Activated CD8-positive, alpha-beta T cell treated with anti-CD3 and anti-CD28 coated beads, Interleukin-2, amount 10 ng/mL, durations not matched to agents 7 days and 5 days (primary cell): ENCODE measurements at regions not wholly inside any gene's neighbourhood (a gene's known extent, or its start where the extent isn't known, plus 50 kb on each side); places are given as distances from the start of the nearest gene placed in this dataset.

Source experiments
- ATAC-seq: fragments of 150-1000 bp; cut with Tn5 transposase; one replicate; pipeline ENCODE4 v1.10.0; 2021; ENCODE audit warnings: moderate library complexity
- CTCF ChIA-PET: fragments of 350-600 bp; sonication (Branson Sonifier 250); formaldehyde crosslinking; loops from one replicate; lab custom pipeline; 2021; ENCODE audit warnings: antibody characterized with exemption; lab: Charles Lee
- POLR2A ChIA-PET: fragments of 350-600 bp; sonication (Branson Sonifier 250); formaldehyde crosslinking; loops from one replicate; lab custom pipeline; 2021; ENCODE audit warnings: antibody characterized with exemption; lab: Charles Lee
- DNase-seq: peaks from one replicate; pipeline ENCODE4 v3.0.0-alpha.2; 2020
- H3K27ac Mint-ChIP-seq: one replicate; pipeline ENCODE4 v1.8.0; 2021; ENCODE audit warnings: mild to moderate bottlenecking, mixed read lengths
- H3K27me3 Mint-ChIP-seq: one replicate; pipeline ENCODE4 v1.8.0; 2021; ENCODE audit warnings: low read depth, mixed read lengths
- H3K36me3 Mint-ChIP-seq: one replicate; pipeline ENCODE4 v1.8.0; 2021; ENCODE audit warnings: low read depth, mixed read lengths
- H3K4me1 Mint-ChIP-seq: one replicate; pipeline ENCODE4 v1.8.0; 2021; ENCODE audit warnings: low read depth, mixed read lengths
- H3K4me3 Mint-ChIP-seq: one replicate; pipeline ENCODE4 v1.8.0; 2021; ENCODE audit warnings: mild to moderate bottlenecking, mixed read lengths
- H3K9me3 Mint-ChIP-seq: one replicate; pipeline ENCODE4 v1.8.0; 2022; ENCODE audit warnings: mixed read lengths; ENCODE audit not compliant: insufficient read depth

GRCh38 chr22:49310354-49310753, 517.3 kb downstream of the BRD1 start:
- CTCF ChIA-PET = no interaction called here
- H3K4me1 Mint-ChIP-seq = no peaks in the 10 kb centered on the region
- ATAC-seq (no peak), DNase-seq (no peak)
- no peaks in the 10 kb centered on the region for H3K36me3 Mint-ChIP-seq
- POLR2A ChIA-PET = no interaction called here
- H3K4me3 Mint-ChIP-seq = no peak overlapping the region
- H3K27ac Mint-ChIP-seq = no peak overlapping the region
- no peaks in the 10 kb centered on the region for H3K9me3 Mint-ChIP-seq
- H3K27me3 Mint-ChIP-seq = peaks cover 12% of the 10 kb centered on the region

GRCh38 chr22:49308300-49308699, 519.4 kb downstream of the BRD1 start:
- CTCF ChIA-PET = no interaction called here
- H3K9me3 Mint-ChIP-seq = no peaks in the 10 kb centered on the region
- H3K27me3 Mint-ChIP-seq = peaks cover 9% of the 10 kb centered on the region
- no peaks in the 10 kb centered on the region for H3K4me1 Mint-ChIP-seq
- H3K36me3 Mint-ChIP-seq = no peaks in the 10 kb centered on the region
- no peak overlapping the region for H3K4me3 Mint-ChIP-seq
- DNase-seq (no peak), ATAC-seq (no peak)
- POLR2A ChIA-PET = no interaction called here
- no peak overlapping the region for H3K27ac Mint-ChIP-seq

GRCh38 chr22:49307870-49308269, 519.8 kb downstream of the BRD1 start:
- ATAC-seq = no peak
- Mint-ChIP-seq H3K36me3 (no peaks in the 10 kb centered on the region), H3K9me3 (no peaks in the 10 kb centered on the region), H3K4me3 (no peak overlapping the region), H3K4me1 (no peaks in the 10 kb centered on the region), H3K27me3 (peaks cover 5% of the 10 kb centered on the region), H3K27ac (no peak overlapping the region)
- ChIA-PET POLR2A (no interaction called here), CTCF (no interaction called here)
- no peak for DNase-seq

GRCh38 chr22:49307481-49307830, 520.2 kb downstream of the BRD1 start:
- no peaks in the 10 kb centered on the region for H3K4me1 Mint-ChIP-seq
- CTCF ChIA-PET = no interaction called here
- no peak overlapping the region for H3K4me3 Mint-ChIP-seq
- no peaks in the 10 kb centered on the region for H3K9me3 Mint-ChIP-seq
- POLR2A ChIA-PET = no interaction called here
- H3K36me3 Mint-ChIP-seq = no peaks in the 10 kb centered on the region
- ATAC-seq (no peak), DNase-seq (no peak)
- peaks cover 5% of the 10 kb centered on the region for H3K27me3 Mint-ChIP-seq
- no peak overlapping the region for H3K27ac Mint-ChIP-seq

- no peaks in the 10 kb centered on the region for H3K9me3 Mint-ChIP-seq
- no peak for ATAC-seq
- H3K27ac Mint-ChIP-seq = no peak overlapping the region
- CTCF ChIA-PET = no interaction called here
- H3K36me3 Mint-ChIP-seq = no peaks in the 10 kb centered on the region
- POLR2A ChIA-PET = no interaction called here
- H3K4me1 Mint-ChIP-seq = no peaks in the 10 kb centered on the region
- peaks cover 2% of the 10 kb centered on the region for H3K27me3 Mint-ChIP-seq
- DNase-seq = no peak
- no peak overlapping the region for H3K4me3 Mint-ChIP-seq
These were observed 520.8 kb downstream of the BRD1 start for GRCh38 chr22:49306632-49307480.

GRCh38 chr22:49305966-49306631, 521.6 kb downstream of the BRD1 start:
- Mint-ChIP-seq H3K4me3 (no peak overlapping the region), H3K27me3 (peaks cover 2% of the 10 kb centered on the region), H3K9me3 (no peaks in the 10 kb centered on the region), H3K36me3 (no peaks in the 10 kb centered on the region), H3K4me1 (no peaks in the 10 kb centered on the region), H3K27ac (no peak overlapping the region)
- CTCF ChIA-PET = interaction anchor here (0.8 to 1.5 kb wide), 2 partner anchors 26 to 260 kb away, joined by 3 to 14 read pairs; no protein-coding TSS in a partner anchor
- ATAC-seq (no peak), DNase-seq (no peak)
- POLR2A ChIA-PET = no interaction called here

GRCh38 chr22:49305214-49305965, 522.3 kb downstream of the BRD1 start:
- H3K4me1 Mint-ChIP-seq = no peaks in the 10 kb centered on the region
- peak; percentile 80 for ATAC-seq
- peak; percentile 64 for DNase-seq
- peaks cover 2% of the 10 kb centered on the region for H3K27me3 Mint-ChIP-seq
- H3K4me3 Mint-ChIP-seq = no peak overlapping the region
- no peaks in the 10 kb centered on the region for H3K9me3 Mint-ChIP-seq
- POLR2A ChIA-PET = no interaction called here
- no peak overlapping the region for H3K27ac Mint-ChIP-seq
- CTCF ChIA-PET = interaction anchor here (0.8 to 1.5 kb wide), 5 partner anchors 10 to 259 kb away, joined by 3 to 14 read pairs (median 3); no protein-coding TSS in a partner anchor
- no peaks in the 10 kb centered on the region for H3K36me3 Mint-ChIP-seq

- DNase-seq (peak; percentile 16), ATAC-seq (no peak)
- H3K27ac Mint-ChIP-seq = no peak overlapping the region
- no peak overlapping the region for H3K4me3 Mint-ChIP-seq
- no peaks in the 10 kb centered on the region for H3K4me1 Mint-ChIP-seq
- H3K9me3 Mint-ChIP-seq = no peaks in the 10 kb centered on the region
- no peaks in the 10 kb centered on the region for H3K27me3 Mint-ChIP-seq
- H3K36me3 Mint-ChIP-seq = no peaks in the 10 kb centered on the region
- ChIA-PET POLR2A (no interaction called here), CTCF (interaction anchor here (0.8 to 1.0 kb wide), 2 partner anchors 16 to 18 kb away, joined by 3 read pairs; no protein-coding TSS in a partner anchor)
These were observed 523.8 kb downstream of the BRD1 start for GRCh38 chr22:49303781-49304461.

- no peaks in the 10 kb centered on the region for H3K4me1 Mint-ChIP-seq
- CTCF ChIA-PET = no interaction called here
- ATAC-seq = no peak
- H3K27ac Mint-ChIP-seq = no peak overlapping the region
- DNase-seq = peak; percentile 3
- POLR2A ChIA-PET = no interaction called here
- H3K9me3 Mint-ChIP-seq = no peaks in the 10 kb centered on the region
- H3K4me3 Mint-ChIP-seq = no peak overlapping the region
- no peaks in the 10 kb centered on the region for H3K36me3 Mint-ChIP-seq
- H3K27me3 Mint-ChIP-seq = no peaks in the 10 kb centered on the region
These were observed 524.5 kb downstream of the BRD1 start for GRCh38 chr22:49303061-49303735.

GRCh38 chr22:49302530-49302929, 525.1 kb downstream of the BRD1 start:
- ChIA-PET CTCF (no interaction called here), POLR2A (no interaction called here)
- ATAC-seq = no peak
- H3K9me3 Mint-ChIP-seq = no peaks in the 10 kb centered on the region
- H3K4me3 Mint-ChIP-seq = no peak overlapping the region
- no peaks in the 10 kb centered on the region for H3K4me1 Mint-ChIP-seq
- no peaks in the 10 kb centered on the region for H3K27me3 Mint-ChIP-seq
- no peaks in the 10 kb centered on the region for H3K36me3 Mint-ChIP-seq
- no peak overlapping the region for H3K27ac Mint-ChIP-seq
- DNase-seq = peak; percentile 14

- no peak for DNase-seq
- Mint-ChIP-seq H3K36me3 (no peaks in the 10 kb centered on the region), H3K27me3 (no peaks in the 10 kb centered on the region), H3K9me3 (no peaks in the 10 kb centered on the region), H3K4me3 (no peak overlapping the region), H3K27ac (no peak overlapping the region), H3K4me1 (no peaks in the 10 kb centered on the region)
- POLR2A ChIA-PET = no interaction called here
- CTCF ChIA-PET = no interaction called here
- ATAC-seq = no peak
These were observed 525.6 kb downstream of the BRD1 start for GRCh38 chr22:49302150-49302460.
